Midbrain (tissue), 1 donor: ENCODE measurements at regions not wholly inside any gene's neighbourhood (a gene's known extent, or its start where the extent isn't known, plus 50 kb on each side); places are given as distances from the start of the nearest gene placed in this dataset.
"Not testable (repeated sequence)": the region's sequence is repeated elsewhere in the genome, so short reads cannot be mapped to it uniquely, and the experiment has no call there.

Experiments used
- DNase-seq: peaks from one replicate; lab custom pipeline; 2025; lab: John Stamatoyannopoulos, UW

GRCh38 chr2:183459466-183459865 lies 335.2 kb downstream of the NUP35 start:
- no peak for DNase-seq

GRCh38 chr2:183463821-183464220 lies 339.6 kb downstream of the NUP35 start:
- DNase-seq: no peak

- no peak for DNase-seq
Observed at GRCh38 chr2:183465048-183465447, 340.8 kb downstream of the NUP35 start.

- DNase-seq: no peak
Observed at GRCh38 chr2:183474912-183475695, 350.9 kb downstream of the NUP35 start.

- no peak for DNase-seq
Observed at GRCh38 chr2:183476490-183476889, 352.2 kb downstream of the NUP35 start.

GRCh38 chr2:183477296-183477695 lies 353.1 kb downstream of the NUP35 start:
- DNase-seq: no peak

GRCh38 chr2:183478941-183479595 lies 354.8 kb downstream of the NUP35 start:
- not testable (repeated sequence) for DNase-seq

- DNase-seq: no peak
Observed at GRCh38 chr2:183487326-183487725, 363.1 kb downstream of the NUP35 start.

- no peak for DNase-seq
Observed at GRCh38 chr2:183488421-183488820, 364.2 kb downstream of the NUP35 start.

GRCh38 chr2:183490489-183490888 lies 366.2 kb downstream of the NUP35 start:
- DNase-seq: no peak

GRCh38 chr2:183490914-183491313 lies 366.7 kb downstream of the NUP35 start:
- DNase-seq: peak; percentile 8

- DNase-seq: no peak
Observed at GRCh38 chr2:183493040-183493439, 368.8 kb downstream of the NUP35 start.

- DNase-seq: no peak
Observed at GRCh38 chr2:183495079-183495478, 370.8 kb downstream of the NUP35 start.

- DNase-seq: no peak
Observed at GRCh38 chr2:183495589-183496267, 371.5 kb downstream of the NUP35 start.

GRCh38 chr2:183497861-183498260 lies 373.6 kb downstream of the NUP35 start:
- no peak for DNase-seq

GRCh38 chr2:183505911-183506310 lies 381.7 kb downstream of the NUP35 start:
- no peak for DNase-seq

- DNase-seq: no peak
Observed at GRCh38 chr2:183511154-183511553, 386.9 kb downstream of the NUP35 start.

GRCh38 chr2:183519371-183520056 lies 395.3 kb downstream of the NUP35 start:
- DNase-seq: no peak

- DNase-seq: no peak
Observed at GRCh38 chr2:183521911-183522310, 397.7 kb downstream of the NUP35 start.

GRCh38 chr2:183522489-183523266 lies 398.4 kb downstream of the NUP35 start:
- DNase-seq: no peak

GRCh38 chr2:183530333-183530901 lies 406.2 kb downstream of the NUP35 start:
- no peak for DNase-seq
